ENCODE measurements at regions not wholly inside any gene's neighbourhood (a gene's known extent, or its start where the extent isn't known, plus 50 kb on each side); places are given as distances from the start of the nearest gene placed in this dataset.

GRCh38 chr6:74182992-74183391, 487.0 kb downstream of the CD109 start:
- no peak for TF ChIP-seq CTCF (IDR thresholded peaks at IDR 0.05)
- no peak for TF ChIP-seq POLR2A (IDR thresholded peaks at IDR 0.05)
